ENCODE measurements at regions not wholly inside any gene's neighbourhood (a gene's known extent, or its start where the extent isn't known, plus 50 kb on each side); places are given as distances from the start of the nearest gene placed in this dataset.

DNA sequence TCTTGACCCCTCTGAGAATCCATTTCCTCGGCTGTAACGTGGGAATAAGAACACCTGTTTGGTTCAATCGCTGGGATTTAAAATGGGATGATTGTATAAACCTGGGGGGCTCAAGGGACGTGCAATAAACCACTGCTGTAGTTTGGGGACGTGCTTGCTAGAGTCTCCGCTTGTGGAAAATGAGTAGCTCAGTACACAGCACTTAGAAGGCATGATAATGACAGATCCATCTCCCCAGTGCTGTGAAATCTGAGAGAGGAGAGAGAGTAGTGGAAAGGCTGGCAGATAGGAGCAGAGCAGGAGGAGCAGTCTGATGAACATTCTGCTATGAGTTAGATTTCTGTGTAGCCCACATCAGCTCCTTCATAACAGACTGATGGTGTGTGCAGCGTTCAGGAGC, 256.5 kb downstream of the MN1 start:
- no peak overlapping the region for H3K4me3 ChIP-seq
- H3K9me3 ChIP-seq: no peaks in the 10 kb centered on the region
- no peaks in the 10 kb centered on the region for H3K36me3 ChIP-seq
- TF ChIP-seq POLR2AphosphoS5 (IDR thresholded peaks at IDR 0.05) (no peak), CTCF (IDR thresholded peaks at IDR 0.05) (no peak), EP300 (IDR thresholded peaks at IDR 0.05) (no peak), POLR2A (IDR thresholded peaks at IDR 0.05) (no peak)
- no peaks in the 10 kb centered on the region for H3K4me1 ChIP-seq
- H3K27ac ChIP-seq: no peak overlapping the region
- no peak for DNase-seq (ENCODE audit: low spot score in 2 of 2)
- WGBS: 80% methylated on average over 7 of the region's 7 CpGs
- peaks cover 6% of the 10 kb centered on the region for H3K27me3 ChIP-seq

DNA sequence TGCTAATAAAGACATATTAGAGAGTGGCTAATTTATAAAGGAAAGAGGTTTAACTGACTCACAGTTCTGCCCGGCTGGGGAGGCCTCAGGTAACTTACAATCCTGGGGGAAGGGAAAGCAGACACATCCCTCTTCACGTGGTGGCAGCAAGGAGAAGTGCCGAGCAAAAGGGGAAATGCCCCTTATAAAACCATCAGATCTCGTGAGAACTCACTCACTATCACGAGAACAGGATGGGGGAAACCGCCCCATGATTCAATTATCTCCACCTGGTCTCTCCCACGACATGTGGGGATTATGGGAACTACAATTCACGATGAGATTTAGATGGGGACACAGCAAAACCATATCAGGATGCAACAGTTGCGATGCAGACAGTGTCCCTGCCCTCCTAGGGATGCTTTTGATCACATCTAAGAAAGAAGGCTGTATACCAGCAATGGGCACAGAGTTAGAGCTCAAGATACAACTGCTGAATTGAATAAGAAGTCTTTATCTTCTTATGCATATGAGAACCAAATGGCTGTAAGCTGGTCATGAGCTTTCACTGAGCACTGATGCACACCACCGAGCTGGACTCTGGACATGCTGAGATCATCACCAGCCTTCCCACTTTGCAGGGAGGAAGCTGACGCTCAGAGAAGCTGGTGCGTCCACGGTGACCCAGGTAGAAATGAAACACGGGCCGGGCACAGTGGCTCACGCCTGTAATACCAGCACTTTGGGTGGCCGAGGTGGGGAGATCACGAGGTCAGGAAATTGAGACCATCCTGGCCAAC, 255.2 kb downstream of the MN1 start:
- no peak overlapping the region for H3K27ac ChIP-seq
- H3K4me1 ChIP-seq: no peaks in the 10 kb centered on the region
- H3K27me3 ChIP-seq: peaks cover 4% of the 10 kb centered on the region
- no peak for DNase-seq (ENCODE audit: low spot score in 2 of 2)
- H3K36me3 ChIP-seq: no peaks in the 10 kb centered on the region
- TF ChIP-seq POLR2A (IDR thresholded peaks at IDR 0.05) (no peak), EP300 (IDR thresholded peaks at IDR 0.05) (no peak), CTCF (IDR thresholded peaks at IDR 0.05) (no peak), POLR2AphosphoS5 (IDR thresholded peaks at IDR 0.05) (no peak)
- no peak overlapping the region for H3K4me3 ChIP-seq
- H3K9me3 ChIP-seq: no peaks in the 10 kb centered on the region
- 79% methylated on average over 18 of the region's 18 CpGs for WGBS

- WGBS: 92% methylated on average over 7 of the region's 7 CpGs
- H3K36me3 ChIP-seq: no peaks in the 10 kb centered on the region
- H3K4me3 ChIP-seq: no peak overlapping the region
- DNase-seq (ENCODE audit: low spot score in 2 of 2): no peak
- H3K27ac ChIP-seq: no peak overlapping the region
- no peaks in the 10 kb centered on the region for H3K27me3 ChIP-seq
- peaks cover 9% of the 10 kb centered on the region for H3K4me1 ChIP-seq
- H3K9me3 ChIP-seq: no peaks in the 10 kb centered on the region
- TF ChIP-seq POLR2A (IDR thresholded peaks at IDR 0.05): no peak
- TF ChIP-seq CTCF (IDR thresholded peaks at IDR 0.05): no peak
- TF ChIP-seq POLR2AphosphoS5 (IDR thresholded peaks at IDR 0.05): no peak
- no peak for TF ChIP-seq EP300 (IDR thresholded peaks at IDR 0.05)
Observed at GRCh38 chr22:27551402-27551801, 250.2 kb downstream of the MN1 start.

DNA sequence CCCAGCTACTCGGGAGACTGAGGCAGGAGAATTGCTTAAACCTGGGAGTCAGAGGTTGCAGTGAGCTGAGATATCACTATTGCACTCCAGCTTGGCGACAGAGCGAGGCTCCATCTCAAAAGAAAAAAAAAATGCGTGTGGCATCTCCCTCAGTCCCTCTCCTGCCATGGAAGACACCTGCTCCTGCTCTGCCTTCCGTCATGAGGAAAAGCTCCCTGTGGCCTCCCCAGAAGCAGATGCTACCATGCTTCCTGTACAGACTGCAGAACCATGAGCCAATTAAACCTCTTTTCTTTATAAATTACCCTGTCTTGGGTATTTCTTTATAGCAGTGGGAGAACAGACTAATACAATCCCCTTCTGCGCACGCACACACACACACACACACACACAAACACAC, 249.4 kb downstream of the MN1 start:
- Histone ChIP-seq H3K36me3 (no peaks in the 10 kb centered on the region), H3K4me3 (no peak overlapping the region), H3K27me3 (no peaks in the 10 kb centered on the region), H3K4me1 (peaks cover 9% of the 10 kb centered on the region), H3K9me3 (no peaks in the 10 kb centered on the region), H3K27ac (no peak overlapping the region)
- WGBS: 86% methylated on average over 7 of the region's 7 CpGs
- no peak for TF ChIP-seq POLR2AphosphoS5 (IDR thresholded peaks at IDR 0.05)
- TF ChIP-seq CTCF (IDR thresholded peaks at IDR 0.05): no peak
- no peak for DNase-seq (ENCODE audit: low spot score in 2 of 2)

DNA sequence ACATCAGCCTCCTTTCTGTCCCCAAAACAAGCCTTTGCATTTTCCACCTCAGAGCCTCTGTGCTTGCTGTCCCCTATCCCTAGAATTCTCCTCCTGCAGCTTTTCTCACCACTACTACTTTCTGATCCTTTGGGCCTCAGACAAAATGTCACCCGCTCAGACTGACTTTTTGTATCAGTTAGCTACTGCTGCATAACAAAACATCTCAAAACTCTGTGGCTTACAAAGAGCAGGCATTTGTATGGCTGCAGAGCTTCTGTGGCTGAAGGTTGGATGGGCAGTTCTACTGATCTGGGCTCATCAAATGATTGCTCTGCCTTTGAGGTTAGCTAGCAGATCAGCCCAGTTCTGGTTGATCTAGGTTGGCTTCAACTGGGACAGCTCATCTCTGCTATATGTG, 248.7 kb downstream of the MN1 start:
- H3K27ac ChIP-seq: no peak overlapping the region
- TF ChIP-seq POLR2A (IDR thresholded peaks at IDR 0.05): no peak
- TF ChIP-seq EP300 (IDR thresholded peaks at IDR 0.05): no peak
- no peak for TF ChIP-seq POLR2AphosphoS5 (IDR thresholded peaks at IDR 0.05)
- TF ChIP-seq CTCF (IDR thresholded peaks at IDR 0.05): no peak
- WGBS: 96% methylated on average over 1 of the region's 1 CpG
- H3K4me1 ChIP-seq: peaks cover 9% of the 10 kb centered on the region
- no peak overlapping the region for H3K4me3 ChIP-seq
- DNase-seq (ENCODE audit: low spot score in 2 of 2): no peak
- no peaks in the 10 kb centered on the region for H3K36me3 ChIP-seq
- H3K27me3 ChIP-seq: no peaks in the 10 kb centered on the region
- H3K9me3 ChIP-seq: no peaks in the 10 kb centered on the region

Data from suprapubic skin (tissue), 4 donors.